GM12873 (cell line): ENCODE measurements at regions not wholly inside any gene's neighbourhood (a gene's known extent, or its start where the extent isn't known, plus 50 kb on each side); places are given as distances from the start of the nearest gene placed in this dataset.

Experiments
- CTCF ChIP-seq: IDR thresholded peaks from 2 replicates; pipeline ENCODE4 v1.5.1; 2012; ENCODE audit warnings: low read depth, mild to moderate bottlenecking, moderate library complexity, low read length, control low read depth; ENCODE audit not compliant: insufficient read depth; ENCODE audit errors: missing control alignments

- no peak for TF ChIP-seq CTCF
These were observed 181.9 kb upstream of the HMHB1 start for GRCh38 chr5:143629871-143630659.

- no peak for TF ChIP-seq CTCF
These were observed 187.5 kb upstream of the HMHB1 start for GRCh38 chr5:143624465-143624864.

- no peak for TF ChIP-seq CTCF
These were observed 192.9 kb upstream of the HMHB1 start for GRCh38 chr5:143619040-143619439.

- TF ChIP-seq CTCF = no peak
These were observed 193.8 kb upstream of the HMHB1 start for GRCh38 chr5:143618141-143618540.

DNA sequence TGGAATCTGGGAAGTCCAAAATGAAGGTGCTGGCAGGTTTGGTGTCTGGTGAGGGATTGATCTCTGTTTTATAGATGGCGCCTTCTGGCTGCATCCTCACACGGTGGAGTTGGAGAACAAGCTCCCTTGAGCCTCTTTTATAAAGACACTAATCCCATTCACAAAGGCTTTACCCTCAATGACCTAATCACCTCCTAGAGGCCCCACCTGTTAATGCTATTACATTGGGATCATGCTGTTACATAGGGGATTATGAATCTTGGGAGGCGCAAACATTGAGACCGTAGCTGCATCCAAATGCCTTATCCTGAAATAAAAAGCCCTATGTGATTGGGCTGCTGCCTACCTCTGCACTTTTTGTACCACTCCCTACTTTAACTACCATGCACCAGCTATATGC, 197.1 kb upstream of the HMHB1 start:
- TF ChIP-seq CTCF = no peak

- TF ChIP-seq CTCF = no peak
These were observed 198.6 kb upstream of the HMHB1 start for GRCh38 chr5:143613329-143613728.

GRCh38 chr5:143610946-143611345, 201.0 kb upstream of the HMHB1 start:
- no peak for TF ChIP-seq CTCF
